ELF-1 (cell line): ENCODE measurements at regions not wholly inside any gene's neighbourhood (a gene's known extent, or its start where the extent isn't known, plus 50 kb on each side); places are given as distances from the start of the nearest gene placed in this dataset.

Experiments
- DNase-seq: peaks from one replicate; pipeline ENCODE4 v3.0.0-alpha.2; 2016; ENCODE audit warnings: low read depth, low spot score

- DNase-seq, result no peak
Observed at GRCh38 chr2:138104071-138104470, 139.8 kb downstream of the HNMT start.

- no peak for DNase-seq
Observed at GRCh38 chr2:138105358-138105757, 141.1 kb downstream of the HNMT start.

GRCh38 chr2:138106606-138107005 is 142.3 kb downstream of the HNMT start:
- DNase-seq, result no peak

- DNase-seq, result no peak
Observed at GRCh38 chr2:138107288-138107687, 143.0 kb downstream of the HNMT start.

- DNase-seq, result no peak
Observed at GRCh38 chr2:138110453-138111083, 146.3 kb downstream of the HNMT start.

GRCh38 chr2:138112536-138112935 is 148.3 kb downstream of the HNMT start:
- DNase-seq, result no peak

- DNase-seq, result peak; percentile 32
Observed at GRCh38 chr2:138113871-138114525, 149.7 kb downstream of the HNMT start.

GRCh38 chr2:138115666-138116065 is 151.4 kb downstream of the HNMT start:
- DNase-seq, result no peak

GRCh38 chr2:138116456-138116855 is 152.2 kb downstream of the HNMT start:
- no peak for DNase-seq

- no peak for DNase-seq
Observed at GRCh38 chr2:138121666-138122661, 157.7 kb downstream of the HNMT start.

- DNase-seq, result no peak
Observed at GRCh38 chr2:138122891-138123290, 158.6 kb downstream of the HNMT start.

GRCh38 chr2:138123741-138124140 is 159.5 kb downstream of the HNMT start:
- DNase-seq, result peak; percentile 10

- no peak for DNase-seq
Observed at GRCh38 chr2:138124521-138124920, 160.2 kb downstream of the HNMT start.

GRCh38 chr2:138125306-138126288 is 161.3 kb downstream of the HNMT start:
- no peak for DNase-seq

GRCh38 chr2:138132108-138132507 is 167.8 kb downstream of the HNMT start:
- no peak for DNase-seq

GRCh38 chr2:138137949-138138348 is 173.7 kb downstream of the HNMT start:
- no peak for DNase-seq

GRCh38 chr2:138147796-138148195 is 183.5 kb downstream of the HNMT start:
- no peak for DNase-seq

- no peak for DNase-seq
Observed at GRCh38 chr2:138155304-138155703, 191.0 kb downstream of the HNMT start.

GRCh38 chr2:138157372-138157771 is 193.1 kb downstream of the HNMT start:
- no peak for DNase-seq

GRCh38 chr2:138170485-138170884 is 206.2 kb downstream of the HNMT start:
- no peak for DNase-seq

GRCh38 chr2:138171244-138171643 is 207.0 kb downstream of the HNMT start:
- no peak for DNase-seq
